Osteoblast (primary cell): ENCODE measurements at regions not wholly inside any gene's neighbourhood (a gene's known extent, or its start where the extent isn't known, plus 50 kb on each side); places are given as distances from the start of the nearest gene placed in this dataset.

Experiments
- DNase-seq: peaks from one replicate; pipeline ENCODE4 v3.0.0; 2011; ENCODE audit warnings: low spot score, mixed read lengths; ENCODE audit not compliant: insufficient read length; ENCODE audit errors: missing footprints
- H2AFZ ChIP-seq: 2 replicates; pipeline ENCODE4 v1.6.0; 2011; ENCODE audit warnings: mild to moderate bottlenecking, low read length
- H3K27ac ChIP-seq: 2 replicates; pipeline ENCODE4 v1.5.1; 2011; ENCODE audit warnings: mild to moderate bottlenecking, low read depth, low read length, moderate library complexity
- H3K27me3 ChIP-seq: 2 replicates; pipeline ENCODE4 v1.6.0; 2012; ENCODE audit warnings: mild to moderate bottlenecking, control low read depth, inconsistent platforms, low read length, moderate library complexity; ENCODE audit not compliant: insufficient read depth
- H3K36me3 ChIP-seq: 2 replicates; pipeline ENCODE4 v1.5.1; 2011; ENCODE audit warnings: mild to moderate bottlenecking, low read length, control low read depth, moderate library complexity; ENCODE audit not compliant: insufficient read depth
- H3K4me1 ChIP-seq: 2 replicates; pipeline ENCODE4 v1.5.1; 2011; ENCODE audit warnings: mild to moderate bottlenecking, low read length, control low read depth, moderate library complexity; ENCODE audit not compliant: insufficient read depth
- H3K4me2 ChIP-seq: 2 replicates; pipeline ENCODE4 v1.6.0; 2011; ENCODE audit warnings: mild to moderate bottlenecking, low read length; ENCODE audit not compliant: insufficient read depth
- H3K4me3 ChIP-seq: fragments of 200-600 bp; sonication (generic); 3 replicates; pipeline ENCODE4 v1.5.1; 2012; ENCODE audit warnings: mild to moderate bottlenecking, low read length, inconsistent platforms; ENCODE audit not compliant: insufficient read depth
- H3K79me2 ChIP-seq: 2 replicates; pipeline ENCODE4 v1.6.0; 2012; ENCODE audit warnings: mild to moderate bottlenecking, low read length, control low read depth, inconsistent platforms; ENCODE audit not compliant: insufficient read depth
- H3K9me3 ChIP-seq: 2 replicates; pipeline ENCODE4 v1.5.1; 2011; ENCODE audit warnings: low read depth, low read length, control low read depth
- H4K20me1 ChIP-seq: 2 replicates; pipeline ENCODE4 v1.6.0; 2012; ENCODE audit warnings: mild to moderate bottlenecking, low read length, control low read depth; ENCODE audit not compliant: insufficient read depth
- CTCF ChIP-seq: IDR thresholded peaks from 2 replicates; pipeline ENCODE4 v1.5.1; 2011; ENCODE audit warnings: mild to moderate bottlenecking, low read depth, low read length, moderate library complexity; ENCODE audit errors: extremely low read depth

- DNase-seq: no peak
- Histone ChIP-seq H3K27ac (no peak overlapping the region), H3K4me1 (no peaks in the 10 kb centered on the region), H3K79me2 (no peaks in the 10 kb centered on the region), H3K9me3 (no peaks in the 10 kb centered on the region), H3K4me2 (no peak overlapping the region), H4K20me1 (no peaks in the 10 kb centered on the region), H3K27me3 (no peaks in the 10 kb centered on the region), H3K36me3 (no peaks in the 10 kb centered on the region), H3K4me3 (no peak overlapping the region), H2AFZ (no peak overlapping the region)
- no peak for TF ChIP-seq CTCF
Observed at GRCh38 chr4:85358831-85359230, 116.1 kb upstream of the ARHGAP24 start.

GRCh38 chr4:85362550-85362949 is 112.4 kb upstream of the ARHGAP24 start:
- no peak for DNase-seq
- no peak for TF ChIP-seq CTCF
- H3K4me1 ChIP-seq: no peaks in the 10 kb centered on the region
- H3K36me3 ChIP-seq: no peaks in the 10 kb centered on the region
- H3K9me3 ChIP-seq: no peaks in the 10 kb centered on the region
- H3K4me3 ChIP-seq: no peak overlapping the region
- no peak overlapping the region for H3K27ac ChIP-seq
- no peak overlapping the region for H2AFZ ChIP-seq
- H4K20me1 ChIP-seq: no peaks in the 10 kb centered on the region
- H3K27me3 ChIP-seq: no peaks in the 10 kb centered on the region
- no peaks in the 10 kb centered on the region for H3K79me2 ChIP-seq
- no peak overlapping the region for H3K4me2 ChIP-seq

- H3K9me3 ChIP-seq: no peaks in the 10 kb centered on the region
- TF ChIP-seq CTCF: no peak
- no peaks in the 10 kb centered on the region for H3K36me3 ChIP-seq
- no peak for DNase-seq
- H3K4me1 ChIP-seq: no peaks in the 10 kb centered on the region
- H3K27ac ChIP-seq: no peak overlapping the region
- H3K27me3 ChIP-seq: peaks cover 7% of the 10 kb centered on the region
- no peaks in the 10 kb centered on the region for H3K79me2 ChIP-seq
- no peaks in the 10 kb centered on the region for H4K20me1 ChIP-seq
- H2AFZ ChIP-seq: no peak overlapping the region
- H3K4me3 ChIP-seq: no peak overlapping the region
- H3K4me2 ChIP-seq: no peak overlapping the region
Observed at GRCh38 chr4:85367815-85368214, 107.1 kb upstream of the ARHGAP24 start.

- no peaks in the 10 kb centered on the region for H4K20me1 ChIP-seq
- no peak overlapping the region for H3K4me3 ChIP-seq
- H3K27ac ChIP-seq: no peak overlapping the region
- no peak for DNase-seq
- no peaks in the 10 kb centered on the region for H3K4me1 ChIP-seq
- no peaks in the 10 kb centered on the region for H3K79me2 ChIP-seq
- H3K4me2 ChIP-seq: no peak overlapping the region
- no peak overlapping the region for H2AFZ ChIP-seq
- no peaks in the 10 kb centered on the region for H3K9me3 ChIP-seq
- TF ChIP-seq CTCF: no peak
- H3K36me3 ChIP-seq: no peaks in the 10 kb centered on the region
- H3K27me3 ChIP-seq: peaks cover 10% of the 10 kb centered on the region
Observed at GRCh38 chr4:85368240-85368639, 106.7 kb upstream of the ARHGAP24 start.
